ENCODE measurements at regions not wholly inside any gene's neighbourhood (a gene's known extent, or its start where the extent isn't known, plus 50 kb on each side); places are given as distances from the start of the nearest gene placed in this dataset.

GRCh38 chr1:56315293-56315942 lies 263.9 kb downstream of the PLPP3 start (continued):
- TF ChIP-seq CHD7 (IDR thresholded peaks at IDR 0.05; ENCODE audit: insufficient replicate concordance, low read length) (no peak), MAFK (IDR thresholded peaks at IDR 0.05; ENCODE audit: low read depth, low read length) (no peak), SP4 (IDR thresholded peaks at IDR 0.05; ENCODE audit: low read length) (no peak), BCL11A (IDR thresholded peaks at IDR 0.05; ENCODE audit: low read depth in 2 of 2, low read length in 2 of 2) (no peak), FOSL1 (IDR thresholded peaks at IDR 0.05; ENCODE audit: insufficient read depth, low read depth, low read length) (no peak), SP1 (IDR thresholded peaks at IDR 0.05; ENCODE audit: low read depth, low read length) (no peak), CREB1 (IDR thresholded peaks at IDR 0.05) (no peak), TAF1 (IDR thresholded peaks at IDR 0.05; ENCODE audit: low read depth, low read length) (no peak), BACH1 (IDR thresholded peaks at IDR 0.05; ENCODE audit: low read length) (no peak), SAP30 (IDR thresholded peaks at IDR 0.05; ENCODE audit: insufficient read depth, insufficient replicate concordance, low read length) (no peak), JUN (IDR thresholded peaks at IDR 0.05; ENCODE audit: low read depth, low read length) (no peak), GABPA (IDR thresholded peaks at IDR 0.05; ENCODE audit: borderline replicate concordance, insufficient read depth, low read length) (no peak)
